ENCODE measurements at regions not wholly inside any gene's neighbourhood (a gene's known extent, or its start where the extent isn't known, plus 50 kb on each side); places are given as distances from the start of the nearest gene placed in this dataset.

DNA sequence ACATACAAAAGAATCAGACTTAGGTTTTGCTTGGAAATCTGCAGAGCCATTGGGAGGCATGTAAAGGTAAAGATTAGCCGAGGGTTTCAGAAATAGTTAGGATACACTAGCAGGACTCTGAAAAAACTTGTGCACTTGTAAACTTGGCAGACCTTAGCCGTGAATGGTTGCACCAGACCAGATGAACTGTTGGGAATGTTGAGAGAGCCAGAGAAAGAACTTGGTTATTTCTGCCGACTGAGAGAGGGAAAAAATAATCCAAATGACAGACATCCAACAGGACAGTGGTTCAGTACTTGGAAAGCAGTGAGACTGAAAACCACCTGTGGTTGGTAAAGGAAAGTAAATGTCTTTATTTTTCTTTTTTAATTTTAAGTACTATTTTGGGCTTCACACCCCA is 222.5 kb upstream of the DDHD1 start:
- TF ChIP-seq, protein P1, sequence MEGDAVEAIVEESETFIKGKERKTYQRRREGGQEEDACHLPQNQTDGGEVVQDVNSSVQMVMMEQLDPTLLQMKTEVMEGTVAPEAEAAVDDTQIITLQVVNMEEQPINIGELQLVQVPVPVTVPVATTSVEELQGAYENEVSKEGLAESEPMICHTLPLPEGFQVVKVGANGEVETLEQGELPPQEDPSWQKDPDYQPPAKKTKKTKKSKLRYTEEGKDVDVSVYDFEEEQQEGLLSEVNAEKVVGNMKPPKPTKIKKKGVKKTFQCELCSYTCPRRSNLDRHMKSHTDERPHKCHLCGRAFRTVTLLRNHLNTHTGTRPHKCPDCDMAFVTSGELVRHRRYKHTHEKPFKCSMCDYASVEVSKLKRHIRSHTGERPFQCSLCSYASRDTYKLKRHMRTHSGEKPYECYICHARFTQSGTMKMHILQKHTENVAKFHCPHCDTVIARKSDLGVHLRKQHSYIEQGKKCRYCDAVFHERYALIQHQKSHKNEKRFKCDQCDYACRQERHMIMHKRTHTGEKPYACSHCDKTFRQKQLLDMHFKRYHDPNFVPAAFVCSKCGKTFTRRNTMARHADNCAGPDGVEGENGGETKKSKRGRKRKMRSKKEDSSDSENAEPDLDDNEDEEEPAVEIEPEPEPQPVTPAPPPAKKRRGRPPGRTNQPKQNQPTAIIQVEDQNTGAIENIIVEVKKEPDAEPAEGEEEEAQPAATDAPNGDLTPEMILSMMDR (conservative IDR thresholded peaks at IDR 0.05 in 1 of 2, IDR thresholded peaks at IDR 0.05 in 1 of 2; ENCODE audit: extremely low read depth in 1 of 2, insufficient read depth in 1 of 2, low read depth in 1 of 2, low read length in 2 of 2): no peak
- TF ChIP-seq EZH2 (IDR thresholded peaks at IDR 0.05; ENCODE audit: borderline replicate concordance, low read length): no peak
